T1000 (cell line): ENCODE measurements at regions not wholly inside any gene's neighbourhood (a gene's known extent, or its start where the extent isn't known, plus 50 kb on each side); places are given as distances from the start of the nearest gene placed in this dataset.
"Not testable (repeated sequence)": the region's sequence is repeated elsewhere in the genome, so short reads cannot be mapped to it uniquely, and the experiment has no call there.

Source experiments
- DNase-seq: peaks from one replicate; lab custom pipeline; 2025; ENCODE audit warnings: mixed read lengths; lab: John Stamatoyannopoulos, UW

- DNase-seq: no peak
Observed at GRCh38 chr6:140462076-140462452, 1087.6 kb upstream of the CITED2 start.

DNA sequence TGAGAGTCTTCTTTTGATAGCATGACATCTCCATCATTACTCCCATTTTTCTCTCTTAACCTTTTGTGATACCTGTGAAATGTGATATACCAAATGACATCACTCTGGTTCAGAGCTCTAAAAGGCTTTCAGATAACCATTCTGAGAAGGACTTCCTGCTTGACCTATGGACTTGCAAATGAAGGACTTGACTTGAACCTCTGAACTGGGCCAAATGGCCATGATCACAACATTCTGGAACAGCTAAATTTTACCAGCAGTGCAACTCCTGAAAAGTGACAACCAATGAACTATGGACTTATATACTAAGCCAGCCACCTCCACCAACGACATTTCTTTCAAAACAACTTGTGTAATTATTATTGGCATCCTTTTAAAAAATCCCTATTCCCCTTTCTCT, 1085.8 kb upstream of the CITED2 start:
- no peak for DNase-seq

DNA sequence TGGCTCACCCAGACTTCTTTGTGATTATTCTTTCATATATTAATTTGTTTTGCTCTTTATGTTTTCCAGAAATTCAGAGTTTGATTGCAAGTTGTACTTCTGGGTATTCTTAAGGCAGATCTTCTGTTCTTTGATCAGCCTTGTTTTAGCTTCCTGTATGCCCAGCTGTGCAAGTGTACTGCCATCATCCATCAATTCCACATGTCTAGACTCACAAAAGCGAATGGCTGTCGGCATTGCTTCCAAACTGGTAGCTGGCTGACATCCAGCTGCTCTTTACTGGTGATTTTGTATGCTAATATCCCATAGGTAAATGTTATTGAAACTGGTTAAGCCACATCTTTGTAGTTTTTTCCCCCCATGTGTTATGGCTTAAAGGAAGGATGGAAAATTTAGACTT, 1084.8 kb upstream of the CITED2 start:
- no peak for DNase-seq

DNA sequence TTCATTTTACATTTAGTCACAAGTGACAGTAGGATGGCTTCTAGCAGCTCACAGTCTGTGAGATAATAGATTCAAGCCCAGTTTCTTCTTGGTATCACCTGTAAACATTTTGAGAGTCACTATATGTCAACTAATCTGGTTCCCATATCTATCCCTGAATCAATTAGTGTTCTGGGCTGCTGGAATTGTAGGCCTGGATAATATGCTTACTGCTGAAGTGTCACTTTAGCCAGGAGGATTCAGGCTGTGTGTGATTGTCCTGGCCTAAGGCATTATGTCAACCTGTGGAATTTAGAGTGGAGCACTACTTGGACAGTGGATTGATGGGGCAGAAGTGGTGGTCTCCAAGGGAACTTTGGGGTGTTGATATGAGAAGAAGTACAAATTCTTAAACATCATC, 1071.8 kb upstream of the CITED2 start:
- no peak for DNase-seq

- DNase-seq: no peak
Observed at GRCh38 chr6:140445474-140446004, 1071.1 kb upstream of the CITED2 start.

- DNase-seq: not testable (repeated sequence)
Observed at GRCh38 chr6:140443112-140443511, 1068.7 kb upstream of the CITED2 start.

DNA sequence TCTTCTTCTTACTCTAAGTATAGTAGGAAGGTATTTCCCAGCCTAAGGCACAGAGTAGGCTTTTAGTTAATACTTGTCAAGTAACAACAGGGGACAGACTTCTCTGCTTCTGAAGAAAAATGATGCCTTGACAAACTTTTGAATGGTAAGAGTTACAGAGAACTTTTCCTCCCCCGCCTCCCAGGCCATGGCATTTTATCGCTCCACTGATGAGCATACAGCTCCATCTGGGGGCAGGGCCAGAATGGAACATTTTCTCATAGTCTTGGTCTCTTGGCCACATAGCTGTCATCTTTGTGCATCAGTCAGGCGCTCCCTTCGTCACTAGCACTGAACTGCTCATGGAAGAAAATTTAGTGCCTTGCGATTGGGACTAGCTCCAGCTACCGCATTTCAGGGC, 1066.8 kb upstream of the CITED2 start:
- no peak for DNase-seq

DNA sequence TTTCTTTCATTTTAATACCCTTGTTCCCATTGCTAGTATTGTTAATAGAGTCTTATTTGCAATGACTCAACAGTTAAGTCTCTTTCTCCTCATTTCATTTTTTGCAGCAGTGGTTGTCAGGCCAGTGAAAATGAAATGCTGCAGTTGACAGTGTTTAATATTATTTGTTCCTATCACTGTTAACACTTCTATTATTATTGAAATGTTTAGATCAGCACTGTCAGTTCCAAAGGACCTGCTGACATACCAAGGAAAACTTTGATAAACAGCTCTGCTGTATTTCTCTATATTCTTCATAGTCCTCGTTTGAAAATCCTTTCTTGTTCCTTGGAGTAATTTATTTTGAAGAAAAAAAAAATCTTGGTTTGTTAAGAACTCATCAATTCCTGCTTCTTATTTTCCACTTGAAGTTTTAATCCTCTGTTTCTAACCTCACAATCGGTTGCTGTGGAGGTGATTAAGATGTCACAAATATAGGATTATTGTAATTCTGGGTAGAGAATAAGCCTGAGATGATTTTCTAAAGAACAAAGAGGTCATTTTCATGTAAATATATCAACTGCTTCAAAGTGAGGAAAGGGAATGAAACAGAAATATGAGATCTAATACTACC, 1065.9 kb upstream of the CITED2 start:
- no peak for DNase-seq

- DNase-seq: no peak
Observed at GRCh38 chr6:140438346-140438735, 1063.9 kb upstream of the CITED2 start.

DNA sequence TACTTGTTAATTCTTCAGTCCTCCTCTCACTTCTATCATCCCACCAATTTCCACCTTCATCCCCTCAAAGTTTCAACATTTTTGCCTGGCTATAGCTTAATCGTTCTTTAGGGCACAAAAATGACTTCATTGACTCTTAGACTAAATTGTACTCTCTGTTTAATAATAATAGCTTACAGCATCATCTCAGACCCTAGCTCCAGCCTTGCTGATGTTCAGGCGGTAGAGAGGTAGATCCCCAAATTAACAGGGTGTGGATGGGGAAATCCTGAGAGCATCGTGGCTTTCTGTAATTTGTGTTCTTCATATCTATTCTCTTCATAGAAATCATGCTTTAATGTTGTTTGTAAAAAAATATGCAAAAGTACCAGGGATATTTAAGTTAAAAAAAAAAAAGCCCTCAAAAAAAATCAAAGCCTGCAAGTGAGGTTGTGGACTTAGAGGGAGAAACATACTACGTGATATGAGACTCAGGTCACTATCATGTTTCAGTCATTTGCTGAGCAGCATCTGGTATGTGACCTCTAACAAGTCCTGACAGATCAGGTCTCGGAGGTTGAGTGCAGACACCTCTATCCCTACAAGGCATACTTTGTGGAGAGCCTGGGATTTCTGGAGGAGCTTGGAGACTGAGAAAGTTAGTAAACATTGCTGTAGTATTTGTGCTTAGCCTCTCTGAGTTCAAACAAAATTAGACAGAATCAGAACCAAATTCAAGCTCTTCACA, 1063.3 kb upstream of the CITED2 start:
- DNase-seq: no peak

DNA sequence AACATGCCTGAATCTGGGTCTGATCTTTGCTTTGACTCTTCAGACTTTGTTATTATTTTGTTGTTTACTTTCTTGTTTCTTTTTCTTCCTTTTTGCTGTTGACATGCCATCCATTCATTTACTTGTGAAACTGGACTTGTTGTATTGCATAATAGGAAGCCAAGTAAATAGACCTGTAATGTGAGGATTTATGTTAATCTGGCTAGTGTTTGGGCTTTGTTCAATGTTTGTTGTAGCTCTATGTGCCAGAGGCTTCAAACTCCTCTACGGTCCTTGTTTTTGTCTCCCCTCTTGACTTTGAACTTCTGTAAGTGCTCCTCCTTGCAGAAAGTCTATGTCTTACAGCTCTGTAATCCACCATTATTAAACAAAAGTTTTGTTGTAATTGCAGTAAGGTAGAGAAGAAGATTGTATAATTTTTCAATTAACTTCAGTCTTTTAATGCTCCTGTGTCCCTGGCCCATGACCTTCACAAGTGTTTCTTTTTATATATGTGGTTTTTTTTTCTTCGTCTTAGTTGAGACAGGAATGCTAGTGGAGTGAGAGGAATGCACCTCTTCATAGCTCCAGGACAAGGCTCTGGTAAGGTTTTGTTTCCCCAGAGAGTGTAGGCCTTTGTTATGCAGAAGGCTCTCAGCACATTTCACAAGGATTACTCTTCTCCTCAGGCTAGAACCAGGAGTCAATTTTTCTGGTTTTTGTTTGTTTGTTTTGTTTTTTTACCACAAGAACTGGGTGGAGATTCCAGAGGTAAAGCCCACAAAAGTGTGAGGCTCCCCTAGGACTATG, 1061.8 kb upstream of the CITED2 start:
- DNase-seq: peak; percentile 17

DNA sequence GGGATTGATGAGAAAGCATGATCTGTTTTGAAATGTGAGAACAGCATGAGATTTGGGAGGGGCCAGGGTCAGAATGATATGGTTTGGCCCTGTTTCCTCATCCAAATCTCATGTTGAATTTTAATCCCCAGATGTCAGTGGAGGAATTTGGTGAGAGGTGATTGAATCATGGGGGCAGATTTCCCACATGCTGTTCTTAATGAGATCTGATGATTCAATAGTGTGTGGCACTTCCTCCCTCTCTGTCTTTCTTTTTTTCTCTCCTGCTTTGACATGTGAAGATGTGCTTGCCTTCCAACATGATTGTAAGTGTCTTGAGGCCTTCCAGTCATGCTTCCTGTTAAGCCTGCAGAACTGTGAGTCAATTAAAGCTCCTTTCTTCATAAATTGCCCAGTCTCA, 1060.3 kb upstream of the CITED2 start:
- DNase-seq: no peak

- no peak for DNase-seq
Observed at GRCh38 chr6:140433072-140433471, 1058.6 kb upstream of the CITED2 start.

GRCh38 chr6:140427842-140428241, 1053.4 kb upstream of the CITED2 start:
- no peak for DNase-seq

GRCh38 chr6:140414966-140415620, 1040.6 kb upstream of the CITED2 start:
- no peak for DNase-seq

DNA sequence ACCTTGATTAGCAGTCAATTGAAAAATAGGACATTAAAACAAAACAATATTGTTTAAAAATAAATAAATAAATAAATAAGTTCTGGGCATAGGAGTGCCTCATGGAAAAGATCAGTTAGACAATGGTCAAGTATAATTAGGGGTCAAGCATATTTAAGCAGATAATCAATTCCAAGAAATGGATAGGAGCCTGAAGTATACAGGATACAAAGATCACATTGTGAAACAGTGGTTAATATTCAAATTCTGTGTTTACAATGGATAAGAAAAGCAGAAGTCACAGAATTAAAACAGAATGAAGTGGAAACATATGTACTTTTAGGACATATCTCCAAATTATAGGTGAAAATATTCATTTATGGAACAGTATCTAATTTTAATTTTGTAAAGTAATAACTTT, 1028.6 kb upstream of the CITED2 start:
- DNase-seq: no peak

DNA sequence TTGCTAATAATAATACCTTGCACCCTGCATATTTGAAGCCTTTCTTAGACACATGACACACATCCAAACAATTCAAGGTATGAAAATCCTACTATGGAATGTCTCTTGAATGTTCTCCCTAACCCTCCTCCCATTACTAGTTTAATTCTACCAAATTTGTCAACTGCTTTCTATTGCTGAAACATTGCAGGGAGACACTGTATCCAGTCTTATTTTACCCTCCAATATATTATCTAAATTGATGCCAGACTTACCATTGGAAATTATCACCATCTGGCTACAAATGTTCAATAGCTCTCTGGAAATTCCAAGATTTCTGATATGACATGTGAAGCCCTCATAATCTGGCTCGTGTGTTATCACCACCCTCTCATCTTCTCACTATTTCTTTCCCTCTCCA, 1027.3 kb upstream of the CITED2 start:
- no peak for DNase-seq

GRCh38 chr6:140398076-140398475, 1023.6 kb upstream of the CITED2 start:
- DNase-seq: no peak

- no peak for DNase-seq
Observed at GRCh38 chr6:140397106-140397505, 1022.7 kb upstream of the CITED2 start.

GRCh38 chr6:140393665-140394540, 1019.5 kb upstream of the CITED2 start:
- DNase-seq: no peak

DNA sequence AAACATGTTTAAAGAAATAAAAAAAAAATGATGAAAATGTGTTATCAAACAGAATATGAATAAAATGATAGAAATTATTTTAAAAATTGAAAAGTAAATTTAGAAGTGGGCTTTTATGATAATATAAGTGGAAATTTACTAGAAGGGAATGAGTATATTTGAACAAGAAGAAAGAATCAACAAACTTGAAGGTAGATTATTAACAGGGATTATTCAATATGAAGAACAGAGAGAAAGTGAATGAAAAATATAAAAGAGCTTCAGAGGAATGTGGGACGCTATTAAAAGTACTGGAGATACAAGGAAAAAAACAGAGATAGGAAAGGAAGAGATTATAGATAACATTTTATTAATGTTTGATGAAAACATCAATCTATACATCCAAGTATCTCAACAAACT, 1014.4 kb upstream of the CITED2 start:
- DNase-seq: no peak
